Hindlimb muscle (tissue), 1 donor: ENCODE measurements at regions not wholly inside any gene's neighbourhood (a gene's known extent, or its start where the extent isn't known, plus 50 kb on each side); places are given as distances from the start of the nearest gene placed in this dataset.
"Not testable (repeated sequence)": the region's sequence is repeated elsewhere in the genome, so short reads cannot be mapped to it uniquely, and the experiment has no call there.

ENCODE experiments used
- DNase-seq: peaks from one replicate; pipeline ENCODE4 v3.0.0-alpha.2; 2013

GRCh38 chr3:164371681-164372080 lies 706.6 kb downstream of the SI start:
- DNase-seq: no peak

GRCh38 chr3:164370970-164371369 lies 707.3 kb downstream of the SI start:
- no peak for DNase-seq

- DNase-seq: no peak
Measured at GRCh38 chr3:164365242-164365641, 713.1 kb downstream of the SI start.

- no peak for DNase-seq
Measured at GRCh38 chr3:164364111-164364510, 714.2 kb downstream of the SI start.

- no peak for DNase-seq
Measured at GRCh38 chr3:164360738-164361406, 717.4 kb downstream of the SI start.

- DNase-seq: no peak
Measured at GRCh38 chr3:164360078-164360578, 718.2 kb downstream of the SI start.

GRCh38 chr3:164352991-164353390 lies 725.3 kb downstream of the SI start:
- DNase-seq: no peak

- no peak for DNase-seq
Measured at GRCh38 chr3:164351131-164351530, 727.2 kb downstream of the SI start.

- not testable (repeated sequence) for DNase-seq
Measured at GRCh38 chr3:164342206-164342605, 736.1 kb downstream of the SI start.

- DNase-seq: no peak
Measured at GRCh38 chr3:164341086-164341485, 737.2 kb downstream of the SI start.

GRCh38 chr3:164340273-164340672 lies 738.0 kb downstream of the SI start:
- DNase-seq: no peak

GRCh38 chr3:164332831-164333802 lies 745.2 kb downstream of the SI start:
- no peak for DNase-seq

- no peak for DNase-seq
Measured at GRCh38 chr3:164326714-164327113, 751.6 kb downstream of the SI start.

GRCh38 chr3:164320962-164321361 lies 757.3 kb downstream of the SI start:
- no peak for DNase-seq

- DNase-seq: no peak
Measured at GRCh38 chr3:164306042-164306441, 772.3 kb downstream of the SI start.

- no peak for DNase-seq
Measured at GRCh38 chr3:164303894-164304293, 774.4 kb downstream of the SI start.

- DNase-seq: no peak
Measured at GRCh38 chr3:164302622-164303021, 775.7 kb downstream of the SI start.

- DNase-seq: not testable (repeated sequence)
Measured at GRCh38 chr3:164291486-164291885, 786.8 kb downstream of the SI start.

GRCh38 chr3:164278550-164278949 lies 799.7 kb downstream of the SI start:
- no peak for DNase-seq

GRCh38 chr3:164267053-164267452 lies 811.2 kb downstream of the SI start:
- DNase-seq: no peak

- no peak for DNase-seq
Measured at GRCh38 chr3:164250923-164251322, 827.4 kb downstream of the SI start.

GRCh38 chr3:164236851-164237250 lies 841.4 kb downstream of the SI start:
- no peak for DNase-seq

- no peak for DNase-seq
Measured at GRCh38 chr3:164235289-164236028, 842.8 kb downstream of the SI start.
